ENCODE measurements at regions not wholly inside any gene's neighbourhood (a gene's known extent, or its start where the extent isn't known, plus 50 kb on each side); places are given as distances from the start of the nearest gene placed in this dataset.

- TF ChIP-seq POLR2A (IDR thresholded peaks at IDR 0.05; ENCODE audit: low read depth, low read length): no peak
- no peak for TF ChIP-seq POLR2AphosphoS5 (IDR thresholded peaks at IDR 0.05; ENCODE audit: low read depth, low read length)
- no peak for TF ChIP-seq TAF1 (IDR thresholded peaks at IDR 0.05; ENCODE audit: borderline replicate concordance, low read depth, low read length)
Observed at GRCh38 chr10:117936566-117936965, 110.2 kb downstream of the RAB11FIP2 start.
